Adrenal gland (tissue), 9 donors: ENCODE measurements at regions not wholly inside any gene's neighbourhood (a gene's known extent, or its start where the extent isn't known, plus 50 kb on each side); places are given as distances from the start of the nearest gene placed in this dataset.

Experiments used
- DNase-seq, 7 donors: peaks; one replicate each; pipeline ENCODE4 v3.0.0-alpha.2; 2019 to 2020
- H3K27ac ChIP-seq, 5 donors: fragments of 200-600 bp; sonication (generic) in 4 of 5; 1 replicate in 3 of 5; 2 replicates in 2 of 5; pipeline versions ENCODE4 v1.5.1 to v1.8.0; 2016 to 2020; ENCODE audit warnings: mild to moderate bottlenecking in 1 of 5
- H3K27me3 ChIP-seq: fragments of 200-600 bp; 2 replicates; pipeline ENCODE4 v1.8.0; 2021
- H3K36me3 ChIP-seq, 2 donors: fragments of 200-600 bp; replicated peaks in 1 of 2; 1 replicate in 1 of 2; 2 replicates in 1 of 2; pipeline versions ENCODE4 v1.5.1 to v1.8.0; 2018 to 2022
- H3K4me1 ChIP-seq, 2 donors: fragments of 200-600 bp; replicated peaks in 1 of 2; 1 replicate in 1 of 2; 2 replicates in 1 of 2; pipeline versions ENCODE4 v1.5.1 to v1.8.0; 2018 to 2021
- H3K4me3 ChIP-seq, 4 donors: fragments of 200-600 bp; sonication (generic) in 3 of 4; one replicate each; pipeline ENCODE4 v1.5.1; 2016 to 2018
- H3K9me3 ChIP-seq, 3 donors: fragments of 200-600 bp; sonication (generic) in 1 of 3; replicated peaks in 1 of 3; 1 replicate in 2 of 3; 2 replicates in 1 of 3; pipeline versions ENCODE4 v1.5.1 to v1.8.0; 2016 to 2021
- POLR2A ChIP-seq, 2 donors: fragments of 450-650 bp; IDR thresholded peaks; one replicate each; pipeline ENCODE4 v1.6.1; 2017; ENCODE audit warnings: antibody characterized with exemption in 2 of 2, mild to moderate bottlenecking in 2 of 2, moderate library complexity in 1 of 2
- WGBS, 4 donors: extraction: QIAGEN DNeasy Blood & Tissue Kit in 2 of 4; methylation state at CpG; one replicate each; pipeline versions ENCODE4 v1.1.5 to v1.1.7; 2013 to 2017; 5-methylcytosine and 5-hydroxymethylcytosine counted together
- intact Hi-C, 2 donors: fragments of 100-400 bp; cut with DNase I; formaldehyde crosslinking; loops; one replicate each; pipeline versions ENCODE4 v1.14.1 to v1.15.0; 2022 to 2023
- TF ChIP-seq, protein P1 (sequence below), 6 experiments: fragments of 450-650 bp in 4 of 6; fragments of 200-600 bp in 2 of 6; sonication (generic) in 1 of 6; IDR thresholded peaks; 1 replicate in 5 of 6; 2 replicates in 1 of 6; pipeline versions ENCODE4 v1.5.1 to v1.8.0; 2016 to 2021; ENCODE audit warnings: antibody characterized with exemption in 6 of 6, mild to moderate bottlenecking in 2 of 6, moderate library complexity in 1 of 6
- donor health status: healthy with polysubstance abuse.
- donor health status: Bipolar disorder and iron deficiency.
- donor health status: DM: yes; HTN: yes; CAD: no.
- donor health status: DM: no; HTN: no; CAD: no.
- donor health status: DM: no; HTN: no; CAD: no.

DNA sequence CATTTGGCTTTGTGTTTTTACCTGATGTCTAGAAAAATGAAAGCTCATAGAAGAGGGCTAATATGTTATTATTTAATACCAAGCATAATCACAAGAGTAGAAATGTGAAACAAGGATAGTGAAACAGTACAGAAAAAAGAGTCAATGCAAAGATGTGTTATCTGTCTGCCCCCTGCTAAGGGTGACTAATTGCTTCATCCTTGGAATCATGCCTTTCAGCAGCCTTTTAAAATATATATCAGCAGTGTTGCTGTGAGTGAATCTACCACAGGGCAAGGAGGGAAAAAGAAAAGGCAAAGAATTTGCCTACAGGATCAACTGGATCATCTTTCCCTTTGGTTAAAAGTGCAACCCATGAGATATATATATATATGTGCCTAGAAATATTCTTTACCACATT lies 867.2 kb upstream of the RAG2 start:
- H3K4me1 ChIP-seq: no peaks in the 10 kb centered on the region
- intact Hi-C loops: no loop called here

DNA sequence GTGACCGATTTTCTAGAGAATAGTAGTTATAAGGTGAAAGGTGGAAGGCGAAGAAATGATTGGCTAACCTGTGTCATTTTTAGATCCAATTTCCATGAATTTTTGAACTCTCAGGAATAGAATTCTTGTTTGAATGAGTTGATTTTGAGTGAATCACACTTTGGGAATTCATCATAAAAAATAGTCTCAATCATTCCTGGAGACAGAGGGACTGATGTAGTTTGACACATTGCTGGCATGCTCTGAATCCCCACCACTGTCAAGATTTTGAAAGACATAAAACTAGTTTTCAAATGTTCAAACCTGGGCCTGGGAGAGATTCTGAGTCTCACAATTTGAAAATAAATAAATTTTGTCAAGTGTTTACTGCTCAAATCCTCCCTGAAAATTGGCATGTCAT lies 861.4 kb upstream of the RAG2 start:
- no peaks in the 10 kb centered on the region for H3K4me1 ChIP-seq
- no peaks in the 10 kb centered on the region for H3K27me3 ChIP-seq
- H3K4me3 ChIP-seq: no peak overlapping the region
- TF ChIP-seq POLR2A (IDR thresholded peaks at IDR 0.05): no peak
- TF ChIP-seq, protein P1, sequence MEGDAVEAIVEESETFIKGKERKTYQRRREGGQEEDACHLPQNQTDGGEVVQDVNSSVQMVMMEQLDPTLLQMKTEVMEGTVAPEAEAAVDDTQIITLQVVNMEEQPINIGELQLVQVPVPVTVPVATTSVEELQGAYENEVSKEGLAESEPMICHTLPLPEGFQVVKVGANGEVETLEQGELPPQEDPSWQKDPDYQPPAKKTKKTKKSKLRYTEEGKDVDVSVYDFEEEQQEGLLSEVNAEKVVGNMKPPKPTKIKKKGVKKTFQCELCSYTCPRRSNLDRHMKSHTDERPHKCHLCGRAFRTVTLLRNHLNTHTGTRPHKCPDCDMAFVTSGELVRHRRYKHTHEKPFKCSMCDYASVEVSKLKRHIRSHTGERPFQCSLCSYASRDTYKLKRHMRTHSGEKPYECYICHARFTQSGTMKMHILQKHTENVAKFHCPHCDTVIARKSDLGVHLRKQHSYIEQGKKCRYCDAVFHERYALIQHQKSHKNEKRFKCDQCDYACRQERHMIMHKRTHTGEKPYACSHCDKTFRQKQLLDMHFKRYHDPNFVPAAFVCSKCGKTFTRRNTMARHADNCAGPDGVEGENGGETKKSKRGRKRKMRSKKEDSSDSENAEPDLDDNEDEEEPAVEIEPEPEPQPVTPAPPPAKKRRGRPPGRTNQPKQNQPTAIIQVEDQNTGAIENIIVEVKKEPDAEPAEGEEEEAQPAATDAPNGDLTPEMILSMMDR (IDR thresholded peaks at IDR 0.05): no peak
- 91 to 98% (median 94%) methylated on average over 2 of the region's 2 CpGs for WGBS, 4 donors
- DNase-seq: no peak
- intact Hi-C loops: no loop called here
- H3K27ac ChIP-seq: no peak overlapping the region
- peaks cover 0 to 5% (median 0%) of the 10 kb centered on the region in 3 donors for H3K9me3 ChIP-seq
- no peaks in the 10 kb centered on the region for H3K36me3 ChIP-seq

More for the DNA sequence above, 867.2 kb upstream of the RAG2 start:
- Histone ChIP-seq H3K4me3 (no peak overlapping the region), H3K27ac (no peak overlapping the region), H3K36me3 (no peaks in the 10 kb centered on the region), H3K9me3 (peaks cover 0 to 5% (median 0%) of the 10 kb centered on the region in 3 donors), H3K27me3 (no peaks in the 10 kb centered on the region)
- no peak for DNase-seq
- TF ChIP-seq POLR2A (IDR thresholded peaks at IDR 0.05): no peak
- TF ChIP-seq, protein P1 (IDR thresholded peaks at IDR 0.05): no peak

DNA sequence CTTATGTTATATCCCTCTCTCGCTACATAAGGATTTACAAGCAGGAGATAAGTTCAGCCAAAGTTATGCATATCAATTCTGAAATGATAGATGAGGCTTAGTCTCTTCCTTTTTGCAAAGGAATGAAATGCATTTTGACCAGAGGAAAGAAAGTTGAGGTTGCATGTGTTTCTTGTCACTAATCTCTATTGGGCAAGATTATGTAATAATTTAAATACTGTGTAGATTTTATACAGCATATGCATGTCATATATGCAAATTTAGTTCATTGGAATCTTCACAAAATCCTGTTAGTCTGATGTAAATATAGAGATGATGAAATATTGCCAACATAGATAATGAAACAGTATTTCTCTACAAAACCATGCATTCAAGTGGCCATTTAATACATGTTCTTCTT lies 858.7 kb upstream of the RAG2 start:
- DNase-seq: no peak
- H3K4me1 ChIP-seq: peaks cover 0 to 5% of the 10 kb centered on the region in 2 donors
- no peak for TF ChIP-seq POLR2A (IDR thresholded peaks at IDR 0.05)
- TF ChIP-seq, protein P1 (IDR thresholded peaks at IDR 0.05): no peak
- H3K27me3 ChIP-seq: no peaks in the 10 kb centered on the region
- 90 to 100% (median 93%) methylated on average over 1 of the region's 1 CpG for WGBS, 4 donors
- no peak overlapping the region for H3K27ac ChIP-seq
- no peak overlapping the region for H3K4me3 ChIP-seq
- no peaks in the 10 kb centered on the region for H3K9me3 ChIP-seq
- H3K36me3 ChIP-seq: no peaks in the 10 kb centered on the region
- intact Hi-C loops: no loop called here

DNA sequence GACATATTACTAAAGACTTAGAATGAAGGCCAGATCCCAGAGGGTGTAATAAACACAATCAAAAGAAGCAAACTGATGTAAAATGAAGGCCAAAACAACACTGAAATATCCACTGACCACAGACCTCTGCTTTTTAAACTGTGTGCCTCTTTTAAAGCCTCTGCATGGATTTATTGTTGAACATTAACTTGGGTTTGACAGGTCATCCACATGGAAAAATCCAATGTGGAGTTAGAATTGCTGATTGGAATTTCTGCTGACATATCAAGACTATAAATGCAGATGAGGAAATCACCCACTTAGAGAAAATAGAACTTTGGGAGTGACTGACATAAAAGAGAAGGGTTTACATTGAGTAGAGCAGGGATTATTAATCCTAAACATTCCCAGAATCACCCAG lies 853.9 kb upstream of the RAG2 start:
- peaks cover 0 to 5% of the 10 kb centered on the region in 2 donors for H3K4me1 ChIP-seq
- intact Hi-C loops: no loop called here
- TF ChIP-seq POLR2A (IDR thresholded peaks at IDR 0.05): no peak
- TF ChIP-seq, protein P1 (IDR thresholded peaks at IDR 0.05): no peak

More for the DNA sequence above, 853.9 kb upstream of the RAG2 start:
- Histone ChIP-seq H3K4me3 (no peak overlapping the region), H3K27ac (no peak overlapping the region), H3K27me3 (no peaks in the 10 kb centered on the region), H3K9me3 (no peaks in the 10 kb centered on the region), H3K36me3 (no peaks in the 10 kb centered on the region)
- DNase-seq: no peak
